Panc1 (cell line): ENCODE measurements at regions not wholly inside any gene's neighbourhood (a gene's known extent, or its start where the extent isn't known, plus 50 kb on each side); places are given as distances from the start of the nearest gene placed in this dataset.

Experiments
- ATAC-seq: fragments of 200-7000 bp; cut with Tn5 transposase; 2 replicates; pipeline ENCODE4 v1.9.1; 2020; ENCODE audit warnings: mild to moderate bottlenecking, moderate library complexity
- BruUV-seq: library from RNA; stranded (reverse); fragments of 400-500 nt; replicated peaks from 2 replicates; lab custom pipeline; 2021; lab: Mats Ljungman, UMichigan
- CTCF ChIA-PET: fragments of 300-600 bp; sonication (Branson Sonifier 250); formaldehyde crosslinking; loops from one replicate; lab custom pipeline; 2022; ENCODE audit warnings: antibody characterized with exemption; lab: Charles Lee
- POLR2A ChIA-PET: fragments of 300-600 bp; sonication (Branson Sonifier 250); formaldehyde crosslinking; loops from one replicate; lab custom pipeline; 2022; ENCODE audit warnings: antibody characterized with exemption; lab: Charles Lee
- DNase-seq: peaks from one replicate; pipeline ENCODE4 v3.0.0-alpha.2; 2010; ENCODE audit warnings: low read depth, low spot score
- H3K27ac ChIP-seq: 2 replicates; pipeline ENCODE4 v1.5.1; 2011; ENCODE audit warnings: mild to moderate bottlenecking, low read length, inconsistent platforms
- H3K27me3 ChIP-seq: fragments of 200-500 bp; sonication (Bioruptor generic); 2 replicates; pipeline ENCODE4 v1.6.0; 2014; ENCODE audit warnings: low read length, inconsistent platforms; ENCODE audit not compliant: control insufficient read depth, insufficient read depth
- H3K36me3 ChIP-seq: fragments of 200-500 bp; sonication (Bioruptor generic); 2 replicates; pipeline ENCODE4 v1.5.1; 2014; ENCODE audit warnings: inconsistent platforms, mild to moderate bottlenecking, low read length, moderate library complexity; ENCODE audit not compliant: control insufficient read depth, insufficient read depth
- H3K4me1 ChIP-seq: 2 replicates; pipeline ENCODE4 v1.5.1; 2011; ENCODE audit warnings: inconsistent platforms, mild to moderate bottlenecking, low read length, moderate library complexity; ENCODE audit not compliant: control insufficient read depth, insufficient read depth
- H3K4me3 ChIP-seq, 2 experiments: 2 replicates each; pipeline ENCODE4 v1.5.1; 2011 to 2012; ENCODE audit warnings: low read depth in 2 of 2, low read length in 2 of 2, mild to moderate bottlenecking in 2 of 2, inconsistent platforms in 1 of 2, moderate library complexity in 1 of 2
- H3K9me3 ChIP-seq: fragments of 200-500 bp; sonication (Bioruptor generic); 2 replicates; pipeline ENCODE4 v1.5.1; 2014; ENCODE audit warnings: low read depth, mild to moderate bottlenecking, inconsistent platforms, low read length, moderate library complexity; ENCODE audit not compliant: control insufficient read depth, insufficient read depth
- CTCF ChIP-seq: fragments of 450-650 bp; IDR thresholded peaks from 2 replicates; pipeline ENCODE4 v1.5.1; 2017; ENCODE audit warnings: mild to moderate bottlenecking
- POLR2AphosphoS5 ChIP-seq: IDR thresholded peaks from 2 replicates; pipeline ENCODE4 v1.6.1; 2012; ENCODE audit warnings: mild to moderate bottlenecking, low read depth, low read length, moderate library complexity
- REST ChIP-seq, 2 experiments: IDR thresholded peaks; 2 replicates each; pipeline ENCODE4 v1.6.1; 2011 to 2012; ENCODE audit warnings: low read depth in 2 of 2, control low read depth in 1 of 2, low read length in 1 of 2, mild to moderate bottlenecking in 1 of 2, moderate library complexity in 1 of 2; ENCODE audit not compliant: insufficient read depth in 1 of 2
- SIN3A ChIP-seq: IDR thresholded peaks from 2 replicates; pipeline ENCODE4 v1.6.1; 2012; ENCODE audit warnings: low read depth, mild to moderate bottlenecking, low read length, moderate library complexity, borderline replicate concordance; ENCODE audit not compliant: insufficient read depth
- TCF7L2 ChIP-seq: IDR thresholded peaks from 2 replicates; pipeline ENCODE4 v1.6.1; 2011; ENCODE audit warnings: mild to moderate bottlenecking, low read depth, low read length, inconsistent platforms
- in situ Hi-C: cut with HindIII; loops from 2 replicates; pipeline ENCODE4 v1.10.0; 2016; ENCODE audit warnings: low sequenced_read_pairs, low pct_unique_long_range_greater_than_20kb
- intact Hi-C: fragments of 100-400 bp; cut with micrococcal nuclease; formaldehyde crosslinking; loops from one replicate; pipeline ENCODE4 v1.10.0; 2022; ENCODE audit not compliant: unreplicated experiment

- DNase-seq (no peak), ATAC-seq (no peak)
- intact Hi-C loops, result no loop called here
- Histone ChIP-seq H3K27me3 (no peaks in the 10 kb centered on the region), H3K9me3 (no peaks in the 10 kb centered on the region), H3K27ac (no peak overlapping the region), H3K4me1 (no peaks in the 10 kb centered on the region), H3K4me3 (no peak overlapping the region), H3K36me3 (no peaks in the 10 kb centered on the region)
- in situ Hi-C loops, result no loop called here
- POLR2A ChIA-PET, result interaction anchor here (0.6 kb wide), 1 partner anchor 995 kb away, joined by 4 read pairs; no protein-coding TSS in a partner anchor
- TF ChIP-seq CTCF, result no peak
- TF ChIP-seq REST (IDR thresholded peaks at IDR 0.05; ENCODE audit: insufficient read depth in 1 of 2, low read depth in 2 of 2, low read length in 1 of 2), result no peak
- no peak for TF ChIP-seq TCF7L2
- no peak for TF ChIP-seq SIN3A
- TF ChIP-seq POLR2AphosphoS5, result no peak
- BruUV-seq, result no TSS peak
- CTCF ChIA-PET, result no interaction called here
Measured at GRCh38 chr18:44111337-44111736, 569.4 kb upstream of the SETBP1 start.

- Histone ChIP-seq H3K4me1 (no peaks in the 10 kb centered on the region), H3K27ac (no peak overlapping the region), H3K27me3 (no peaks in the 10 kb centered on the region), H3K4me3 (no peak overlapping the region), H3K36me3 (no peaks in the 10 kb centered on the region), H3K9me3 (no peaks in the 10 kb centered on the region)
- in situ Hi-C loops (no loop called here), intact Hi-C loops (no loop called here)
- no TSS peak for BruUV-seq
- no peak for ATAC-seq
- TF ChIP-seq SIN3A (no peak), REST (IDR thresholded peaks at IDR 0.05; ENCODE audit: insufficient read depth in 1 of 2, low read depth in 2 of 2, low read length in 1 of 2) (no peak), CTCF (no peak), POLR2AphosphoS5 (no peak), TCF7L2 (no peak)
- no peak for DNase-seq
- POLR2A ChIA-PET, result no interaction called here
- CTCF ChIA-PET, result no interaction called here
Measured at GRCh38 chr18:44117821-44118220, 562.9 kb upstream of the SETBP1 start.
